Vagina (tissue), 2 donors: ENCODE measurements at regions not wholly inside any gene's neighbourhood (a gene's known extent, or its start where the extent isn't known, plus 50 kb on each side); places are given as distances from the start of the nearest gene placed in this dataset.

Source experiments
- DNase-seq, 2 donors: peaks; one replicate each; pipeline ENCODE4 v3.0.0-alpha.2; 2017; ENCODE audit errors: extremely low spot score in 2 of 2
- H3K27ac ChIP-seq: fragments of 200-600 bp; sonication (generic); one replicate; pipeline ENCODE4 v1.5.1; 2019
- H3K27me3 ChIP-seq: fragments of 200-600 bp; sonication (generic); one replicate; pipeline ENCODE4 v1.5.1; 2019
- H3K36me3 ChIP-seq, 2 donors: fragments of 200-600 bp; sonication (generic); one replicate each; pipeline ENCODE4 v1.5.1; 2017 to 2019
- H3K4me1 ChIP-seq: fragments of 200-600 bp; sonication (generic); one replicate; pipeline ENCODE4 v1.5.1; 2019
- H3K4me3 ChIP-seq, 2 donors: fragments of 200-600 bp; sonication (generic); 1 replicate in 1 of 2; 2 replicates in 1 of 2; pipeline ENCODE4 v1.5.1; 2016 to 2019
- H3K9me3 ChIP-seq: fragments of 200-600 bp; sonication (generic); one replicate; pipeline ENCODE4 v1.5.1; 2019
- POLR2A ChIP-seq, 2 donors: fragments of 450-650 bp; IDR thresholded peaks; one replicate each; pipeline ENCODE4 v1.6.1; 2017; ENCODE audit warnings: antibody characterized with exemption in 2 of 2, mild to moderate bottlenecking in 2 of 2, moderate library complexity in 2 of 2
- POLR2AphosphoS5 ChIP-seq, 2 donors: sonication (generic); formaldehyde crosslinking; IDR thresholded peaks; one replicate each; pipeline ENCODE4 v1.9.0; 2017; ENCODE audit warnings: antibody characterized with exemption in 2 of 2, mild to moderate bottlenecking in 2 of 2, low read depth in 1 of 2; ENCODE audit not compliant: insufficient read depth in 1 of 2
- intact Hi-C: fragments of 100-400 bp; cut with DNase I; formaldehyde crosslinking; loops from one replicate; pipeline ENCODE4 v1.15.1; 2023
- TF ChIP-seq, protein P1 (sequence below), 3 experiments: fragments of 450-650 bp in 2 of 3; fragments of 200-600 bp in 1 of 3; sonication (generic) in 1 of 3; IDR thresholded peaks; one replicate each; pipeline ENCODE4 v1.5.1; 2017 to 2019; ENCODE audit warnings: antibody characterized with exemption in 3 of 3, mild to moderate bottlenecking in 2 of 3, moderate library complexity in 2 of 3

DNA sequence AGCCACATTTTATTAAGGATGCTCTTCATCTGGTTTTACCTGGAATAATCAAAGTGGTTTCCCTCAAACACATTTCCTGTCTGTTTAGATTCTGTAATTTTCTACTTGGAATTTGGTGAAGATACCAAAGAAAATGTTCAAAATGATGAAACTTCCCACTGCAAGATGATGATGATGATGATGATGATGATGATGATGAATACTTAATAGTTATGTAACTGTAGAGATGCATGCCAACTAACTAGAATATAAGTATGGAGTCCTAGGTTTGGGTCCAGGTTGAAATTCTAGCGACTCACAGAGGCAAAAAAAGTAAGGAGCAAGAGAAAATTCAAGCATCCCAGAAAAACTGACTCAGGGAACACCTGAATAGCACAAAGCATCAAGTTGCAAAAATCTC lies 104.0 kb upstream of the KIAA1217 start:
- H3K9me3 ChIP-seq = no peaks in the 10 kb centered on the region
- TF ChIP-seq POLR2AphosphoS5 (IDR thresholded peaks at IDR 0.05; ENCODE audit: insufficient read depth in 1 of 2, low read depth in 1 of 2) (no peak), POLR2A (IDR thresholded peaks at IDR 0.05) (no peak)
- TF ChIP-seq, protein P1, sequence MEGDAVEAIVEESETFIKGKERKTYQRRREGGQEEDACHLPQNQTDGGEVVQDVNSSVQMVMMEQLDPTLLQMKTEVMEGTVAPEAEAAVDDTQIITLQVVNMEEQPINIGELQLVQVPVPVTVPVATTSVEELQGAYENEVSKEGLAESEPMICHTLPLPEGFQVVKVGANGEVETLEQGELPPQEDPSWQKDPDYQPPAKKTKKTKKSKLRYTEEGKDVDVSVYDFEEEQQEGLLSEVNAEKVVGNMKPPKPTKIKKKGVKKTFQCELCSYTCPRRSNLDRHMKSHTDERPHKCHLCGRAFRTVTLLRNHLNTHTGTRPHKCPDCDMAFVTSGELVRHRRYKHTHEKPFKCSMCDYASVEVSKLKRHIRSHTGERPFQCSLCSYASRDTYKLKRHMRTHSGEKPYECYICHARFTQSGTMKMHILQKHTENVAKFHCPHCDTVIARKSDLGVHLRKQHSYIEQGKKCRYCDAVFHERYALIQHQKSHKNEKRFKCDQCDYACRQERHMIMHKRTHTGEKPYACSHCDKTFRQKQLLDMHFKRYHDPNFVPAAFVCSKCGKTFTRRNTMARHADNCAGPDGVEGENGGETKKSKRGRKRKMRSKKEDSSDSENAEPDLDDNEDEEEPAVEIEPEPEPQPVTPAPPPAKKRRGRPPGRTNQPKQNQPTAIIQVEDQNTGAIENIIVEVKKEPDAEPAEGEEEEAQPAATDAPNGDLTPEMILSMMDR (IDR thresholded peaks at IDR 0.05) = no peak
- intact Hi-C loops = no loop called here
- no peak overlapping the region for H3K27ac ChIP-seq
- no peaks in the 10 kb centered on the region for H3K36me3 ChIP-seq
- no peaks in the 10 kb centered on the region for H3K4me1 ChIP-seq
- H3K27me3 ChIP-seq = no peaks in the 10 kb centered on the region
- no peak for DNase-seq
- no peak overlapping the region for H3K4me3 ChIP-seq

DNA sequence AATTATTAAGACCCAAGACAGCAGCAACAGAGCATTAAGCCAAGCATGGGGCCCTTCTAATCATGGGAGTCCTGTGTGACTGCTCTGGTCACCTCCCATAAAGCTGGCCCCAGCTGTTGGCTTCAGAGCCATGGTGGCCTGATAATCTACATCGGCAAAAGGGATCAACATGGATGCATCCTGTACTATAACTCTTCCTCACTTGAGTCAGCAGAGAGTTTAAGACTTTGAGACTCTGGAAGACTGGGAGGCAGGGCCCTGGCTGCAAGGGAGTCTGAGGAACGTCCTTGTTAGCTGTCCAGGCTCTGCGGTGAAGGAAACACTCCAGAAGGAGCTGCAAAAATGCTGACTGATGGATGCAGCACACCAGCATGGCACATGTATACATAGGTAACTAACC lies 95.0 kb upstream of the KIAA1217 start:
- H3K4me3 ChIP-seq = no peak overlapping the region
- H3K27me3 ChIP-seq = no peaks in the 10 kb centered on the region
- intact Hi-C loops = no loop called here
- TF ChIP-seq POLR2AphosphoS5 (IDR thresholded peaks at IDR 0.05; ENCODE audit: insufficient read depth in 1 of 2, low read depth in 1 of 2) = no peak
- no peak for TF ChIP-seq POLR2A (IDR thresholded peaks at IDR 0.05)
- TF ChIP-seq, protein P1 (IDR thresholded peaks at IDR 0.05) = no peak
- H3K9me3 ChIP-seq = no peaks in the 10 kb centered on the region
- no peaks in the 10 kb centered on the region for H3K4me1 ChIP-seq
- H3K27ac ChIP-seq = no peak overlapping the region
- no peak for DNase-seq
- H3K36me3 ChIP-seq = no peaks in the 10 kb centered on the region

DNA sequence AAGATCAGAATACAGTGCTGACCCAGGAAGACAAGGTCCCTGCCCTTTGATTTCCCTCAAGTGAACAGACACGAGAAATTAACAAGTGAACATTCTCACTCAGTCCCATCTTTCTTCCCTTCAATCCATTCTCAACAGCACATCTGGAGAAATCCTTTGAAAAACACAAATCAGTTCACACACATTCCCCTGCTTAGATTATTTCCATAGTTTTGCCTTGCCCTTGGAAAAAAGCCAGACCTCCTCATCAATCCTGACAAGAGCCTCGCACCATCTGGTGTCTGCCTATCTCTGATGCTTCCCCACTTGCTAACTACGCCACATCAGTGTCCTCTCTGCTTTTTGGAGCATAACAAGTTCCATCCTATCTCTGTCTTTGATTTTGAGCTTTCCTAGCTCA lies 94.4 kb upstream of the KIAA1217 start:
- Histone ChIP-seq H3K36me3 (no peaks in the 10 kb centered on the region), H3K27ac (no peak overlapping the region), H3K4me3 (no peak overlapping the region), H3K9me3 (no peaks in the 10 kb centered on the region), H3K4me1 (no peaks in the 10 kb centered on the region), H3K27me3 (no peaks in the 10 kb centered on the region)
- no peak for DNase-seq
- intact Hi-C loops = no loop called here
- no peak for TF ChIP-seq POLR2AphosphoS5 (IDR thresholded peaks at IDR 0.05; ENCODE audit: insufficient read depth in 1 of 2, low read depth in 1 of 2)
- no peak for TF ChIP-seq POLR2A (IDR thresholded peaks at IDR 0.05)
- TF ChIP-seq, protein P1 (IDR thresholded peaks at IDR 0.05) = no peak

DNA sequence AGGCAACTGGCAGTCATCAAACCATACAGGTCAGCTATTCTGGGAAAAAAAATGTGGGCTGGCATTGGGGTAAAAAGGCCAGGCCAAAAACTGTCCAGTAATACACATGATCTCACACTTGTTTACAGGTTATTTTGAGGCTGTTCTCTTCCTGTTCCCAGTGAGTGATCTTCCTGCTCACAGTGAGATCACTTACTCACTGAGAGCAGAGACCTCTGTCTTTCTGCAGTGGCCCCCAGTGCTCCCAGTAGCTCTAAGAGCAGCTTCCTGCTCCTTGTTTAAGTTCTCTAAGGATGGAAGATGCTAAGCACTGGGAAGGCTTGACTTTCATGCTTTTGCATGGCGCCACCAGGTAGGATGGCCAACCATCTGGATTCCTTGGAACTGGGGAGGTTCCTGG lies 93.5 kb upstream of the KIAA1217 start:
- Histone ChIP-seq H3K9me3 (no peaks in the 10 kb centered on the region), H3K36me3 (no peaks in the 10 kb centered on the region), H3K4me1 (no peaks in the 10 kb centered on the region), H3K27ac (no peak overlapping the region), H3K27me3 (no peaks in the 10 kb centered on the region), H3K4me3 (no peak overlapping the region)
- DNase-seq = no peak
- intact Hi-C loops = no loop called here
- TF ChIP-seq POLR2A (IDR thresholded peaks at IDR 0.05) (no peak), POLR2AphosphoS5 (IDR thresholded peaks at IDR 0.05; ENCODE audit: insufficient read depth in 1 of 2, low read depth in 1 of 2) (no peak)
- TF ChIP-seq, protein P1 (IDR thresholded peaks at IDR 0.05) = no peak

DNA sequence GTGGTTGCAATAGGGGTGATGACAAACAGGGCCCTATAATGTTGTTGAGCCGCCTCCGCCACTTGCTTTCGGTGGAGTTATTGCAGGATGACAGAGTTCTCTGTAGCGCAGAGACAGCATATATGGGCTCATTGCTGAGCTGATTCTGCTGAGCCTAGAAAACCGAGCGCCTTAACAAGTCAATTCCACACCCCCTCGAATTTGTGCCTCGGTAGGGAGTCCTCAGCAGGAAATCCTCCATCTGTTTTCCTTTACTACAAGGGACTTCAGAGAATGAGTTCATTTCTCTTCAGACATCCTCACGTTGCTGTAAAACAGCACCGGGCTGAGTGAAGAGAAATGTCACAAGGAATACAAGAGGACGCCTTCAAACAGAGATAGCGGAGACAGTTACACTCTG lies 90.7 kb upstream of the KIAA1217 start:
- no peak for DNase-seq
- H3K36me3 ChIP-seq = no peaks in the 10 kb centered on the region
- H3K9me3 ChIP-seq = no peaks in the 10 kb centered on the region
- no peaks in the 10 kb centered on the region for H3K27me3 ChIP-seq
- TF ChIP-seq POLR2A (IDR thresholded peaks at IDR 0.05) = no peak
- TF ChIP-seq, protein P1 (IDR thresholded peaks at IDR 0.05) = no peak
- no peak for TF ChIP-seq POLR2AphosphoS5 (IDR thresholded peaks at IDR 0.05; ENCODE audit: insufficient read depth in 1 of 2, low read depth in 1 of 2)
- H3K4me1 ChIP-seq = no peaks in the 10 kb centered on the region
- no peak overlapping the region for H3K4me3 ChIP-seq
- intact Hi-C loops = no loop called here
- no peak overlapping the region for H3K27ac ChIP-seq
